PC-9 (cell line): ENCODE measurements at regions not wholly inside any gene's neighbourhood (a gene's known extent, or its start where the extent isn't known, plus 50 kb on each side); places are given as distances from the start of the nearest gene placed in this dataset.

Experiments used
- EZH2 ChIP-seq: fragments of 200-600 bp; sonication (generic); IDR thresholded peaks from 2 replicates; pipeline ENCODE4 v1.8.0; 2017; ENCODE audit warnings: antibody characterized with exemption, low read depth
- TF ChIP-seq, protein P1 (sequence below): fragments of 200-600 bp; sonication (generic); conservative IDR thresholded peaks from 2 replicates; pipeline ENCODE4 v1.6.1; 2017; ENCODE audit warnings: mixed run types, antibody characterized with exemption, mild to moderate bottlenecking, moderate library complexity

GRCh38 chr13:63512095-63512494, 2096.4 kb upstream of the PCDH20 start:
- no peak for TF ChIP-seq EZH2
- TF ChIP-seq, protein P1, sequence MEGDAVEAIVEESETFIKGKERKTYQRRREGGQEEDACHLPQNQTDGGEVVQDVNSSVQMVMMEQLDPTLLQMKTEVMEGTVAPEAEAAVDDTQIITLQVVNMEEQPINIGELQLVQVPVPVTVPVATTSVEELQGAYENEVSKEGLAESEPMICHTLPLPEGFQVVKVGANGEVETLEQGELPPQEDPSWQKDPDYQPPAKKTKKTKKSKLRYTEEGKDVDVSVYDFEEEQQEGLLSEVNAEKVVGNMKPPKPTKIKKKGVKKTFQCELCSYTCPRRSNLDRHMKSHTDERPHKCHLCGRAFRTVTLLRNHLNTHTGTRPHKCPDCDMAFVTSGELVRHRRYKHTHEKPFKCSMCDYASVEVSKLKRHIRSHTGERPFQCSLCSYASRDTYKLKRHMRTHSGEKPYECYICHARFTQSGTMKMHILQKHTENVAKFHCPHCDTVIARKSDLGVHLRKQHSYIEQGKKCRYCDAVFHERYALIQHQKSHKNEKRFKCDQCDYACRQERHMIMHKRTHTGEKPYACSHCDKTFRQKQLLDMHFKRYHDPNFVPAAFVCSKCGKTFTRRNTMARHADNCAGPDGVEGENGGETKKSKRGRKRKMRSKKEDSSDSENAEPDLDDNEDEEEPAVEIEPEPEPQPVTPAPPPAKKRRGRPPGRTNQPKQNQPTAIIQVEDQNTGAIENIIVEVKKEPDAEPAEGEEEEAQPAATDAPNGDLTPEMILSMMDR = no peak
